Adrenal gland (tissue), 9 donors: ENCODE measurements at regions not wholly inside any gene's neighbourhood (a gene's known extent, or its start where the extent isn't known, plus 50 kb on each side); places are given as distances from the start of the nearest gene placed in this dataset.

Experiments used
- DNase-seq, 7 donors: peaks; one replicate each; pipeline ENCODE4 v3.0.0-alpha.2; 2019 to 2020
- H3K27ac ChIP-seq, 5 donors: fragments of 200-600 bp; sonication (generic) in 4 of 5; 1 replicate in 3 of 5; 2 replicates in 2 of 5; pipeline versions ENCODE4 v1.5.1 to v1.8.0; 2016 to 2020; ENCODE audit warnings: mild to moderate bottlenecking in 1 of 5
- H3K27me3 ChIP-seq: fragments of 200-600 bp; 2 replicates; pipeline ENCODE4 v1.8.0; 2021
- H3K36me3 ChIP-seq, 2 donors: fragments of 200-600 bp; replicated peaks in 1 of 2; 1 replicate in 1 of 2; 2 replicates in 1 of 2; pipeline versions ENCODE4 v1.5.1 to v1.8.0; 2018 to 2022
- H3K4me1 ChIP-seq, 2 donors: fragments of 200-600 bp; replicated peaks in 1 of 2; 1 replicate in 1 of 2; 2 replicates in 1 of 2; pipeline versions ENCODE4 v1.5.1 to v1.8.0; 2018 to 2021
- H3K4me3 ChIP-seq, 4 donors: fragments of 200-600 bp; sonication (generic) in 3 of 4; one replicate each; pipeline ENCODE4 v1.5.1; 2016 to 2018
- H3K9me3 ChIP-seq, 3 donors: fragments of 200-600 bp; sonication (generic) in 1 of 3; replicated peaks in 1 of 3; 1 replicate in 2 of 3; 2 replicates in 1 of 3; pipeline versions ENCODE4 v1.5.1 to v1.8.0; 2016 to 2021
- CTCF ChIP-seq, 6 experiments: fragments of 450-650 bp in 4 of 6; fragments of 200-600 bp in 2 of 6; sonication (generic) in 1 of 6; IDR thresholded peaks; 1 replicate in 5 of 6; 2 replicates in 1 of 6; pipeline versions ENCODE4 v1.5.1 to v1.8.0; 2016 to 2021; ENCODE audit warnings: antibody characterized with exemption in 6 of 6, mild to moderate bottlenecking in 2 of 6, moderate library complexity in 1 of 6
- POLR2A ChIP-seq, 2 donors: fragments of 450-650 bp; IDR thresholded peaks; one replicate each; pipeline ENCODE4 v1.6.1; 2017; ENCODE audit warnings: antibody characterized with exemption in 2 of 2, mild to moderate bottlenecking in 2 of 2, moderate library complexity in 1 of 2
- WGBS, 4 donors: extraction: QIAGEN DNeasy Blood & Tissue Kit in 2 of 4; methylation state at CpG; one replicate each; pipeline versions ENCODE4 v1.1.5 to v1.1.7; 2013 to 2017; 5-methylcytosine and 5-hydroxymethylcytosine counted together
- intact Hi-C, 2 donors: fragments of 100-400 bp; cut with DNase I; formaldehyde crosslinking; loops; one replicate each; pipeline versions ENCODE4 v1.14.1 to v1.15.0; 2022 to 2023
- donor health status: healthy with polysubstance abuse.
- donor health status: Bipolar disorder and iron deficiency.
- donor health status: DM: yes; HTN: yes; CAD: no.
- donor health status: DM: no; HTN: no; CAD: no.
- donor health status: DM: no; HTN: no; CAD: no.

GRCh38 chr2:133676392-133677130 lies 108.3 kb upstream of the NCKAP5 start:
- Histone ChIP-seq H3K27ac (no peak overlapping the region), H3K9me3 (no peaks in the 10 kb centered on the region), H3K4me3 (no peak overlapping the region), H3K27me3 (no peaks in the 10 kb centered on the region), H3K4me1 (no peaks in the 10 kb centered on the region), H3K36me3 (no peaks in the 10 kb centered on the region)
- intact Hi-C loops, result no loop called here
- DNase-seq, result no peak
- WGBS, 4 donors, result 39 to 72% (median 53%) methylated on average over 1 of the region's 1 CpG
- TF ChIP-seq POLR2A (IDR thresholded peaks at IDR 0.05) (no peak), CTCF (IDR thresholded peaks at IDR 0.05) (no peak)

- H3K36me3 ChIP-seq, result no peaks in the 10 kb centered on the region
- TF ChIP-seq CTCF (IDR thresholded peaks at IDR 0.05) (no peak), POLR2A (IDR thresholded peaks at IDR 0.05) (no peak)
- DNase-seq, result no peak
- intact Hi-C loops, result no loop called here
- H3K4me1 ChIP-seq, result no peaks in the 10 kb centered on the region
- no peaks in the 10 kb centered on the region for H3K9me3 ChIP-seq
- WGBS, 4 donors, result 67 to 80% (median 68%) methylated on average over 2 of the region's 2 CpGs
- H3K27ac ChIP-seq, result no peak overlapping the region
- H3K27me3 ChIP-seq, result no peaks in the 10 kb centered on the region
- H3K4me3 ChIP-seq, result no peak overlapping the region
Observed at GRCh38 chr2:133680343-133681049, 112.2 kb upstream of the NCKAP5 start.

DNA sequence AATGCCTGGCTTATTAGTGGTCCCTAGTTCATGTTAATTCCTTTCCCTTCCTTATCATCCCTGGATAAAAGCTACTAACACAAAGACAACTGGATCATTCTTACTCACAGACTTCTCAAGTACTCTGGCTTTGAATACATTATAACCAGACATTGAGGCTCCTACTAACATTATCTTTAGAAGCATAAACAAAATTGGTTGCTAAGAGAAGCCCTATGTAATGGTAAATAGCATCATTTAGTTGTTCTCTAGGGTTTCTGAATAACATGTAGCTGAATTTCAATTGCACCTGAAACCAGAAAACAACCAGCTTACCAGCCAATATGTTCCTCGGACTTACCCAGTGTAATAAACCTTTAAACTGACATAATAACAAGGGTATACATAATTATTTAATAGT lies 114.1 kb upstream of the NCKAP5 start:
- no peaks in the 10 kb centered on the region for H3K9me3 ChIP-seq
- 73 to 87% (median 79%) methylated on average over 1 of the region's 1 CpG for WGBS, 4 donors
- no peaks in the 10 kb centered on the region for H3K4me1 ChIP-seq
- DNase-seq, result no peak
- intact Hi-C loops, result no loop called here
- no peaks in the 10 kb centered on the region for H3K36me3 ChIP-seq
- TF ChIP-seq CTCF (IDR thresholded peaks at IDR 0.05) (no peak), POLR2A (IDR thresholded peaks at IDR 0.05) (no peak)
- no peak overlapping the region for H3K4me3 ChIP-seq
- no peak overlapping the region for H3K27ac ChIP-seq
- no peaks in the 10 kb centered on the region for H3K27me3 ChIP-seq

- no peaks in the 10 kb centered on the region for H3K4me1 ChIP-seq
- H3K4me3 ChIP-seq, result no peak overlapping the region
- no peak for DNase-seq
- TF ChIP-seq POLR2A (IDR thresholded peaks at IDR 0.05), result no peak
- no peak for TF ChIP-seq CTCF (IDR thresholded peaks at IDR 0.05)
- no peaks in the 10 kb centered on the region for H3K27me3 ChIP-seq
- WGBS, 4 donors, result 42 to 47% (median 46%) methylated on average over 3 of the region's 3 CpGs
- H3K9me3 ChIP-seq, result no peaks in the 10 kb centered on the region
- no peaks in the 10 kb centered on the region for H3K36me3 ChIP-seq
- intact Hi-C loops, result no loop called here
- no peak overlapping the region for H3K27ac ChIP-seq
Observed at GRCh38 chr2:133682906-133683305, 114.6 kb upstream of the NCKAP5 start.
